ENCODE measurements at regions not wholly inside any gene's neighbourhood (a gene's known extent, or its start where the extent isn't known, plus 50 kb on each side); places are given as distances from the start of the nearest gene placed in this dataset.

GRCh38 chr16:60882816-60883215 lies 1153.4 kb downstream of the CDH8 start:
- no peak for TF ChIP-seq CTCF (IDR thresholded peaks at IDR 0.05; ENCODE audit: insufficient read depth, low read length, poor library complexity, severe bottlenecking)
- no peak for TF ChIP-seq EZH2phosphoT487 (conservative IDR thresholded peaks at IDR 0.05; ENCODE audit: low read length)
- Histone ChIP-seq H3K36me3 (ENCODE audit: low read length) (no peaks in the 10 kb centered on the region), H3K79me2 (ENCODE audit: insufficient read depth, low read length) (no peaks in the 10 kb centered on the region), H3K9ac (ENCODE audit: low read length) (no peak overlapping the region), H3K27ac (ENCODE audit: low read depth, low read length) (no peak overlapping the region), H2AFZ (ENCODE audit: low read depth, low read length, severe bottlenecking) (no peak overlapping the region), H3K4me3 (ENCODE audit: insufficient read depth, low read length, poor library complexity, severe bottlenecking) (no peak overlapping the region), H3F3A (ENCODE audit: insufficient read depth) (no peaks in the 10 kb centered on the region), H3K9me3 (ENCODE audit: insufficient read depth, low read length) (no peaks in the 10 kb centered on the region), H3K27me3 (ENCODE audit: low read length) (no peaks in the 10 kb centered on the region), H3K9me2 (replicated peaks; ENCODE audit: insufficient read depth, low read length) (no peaks in the 10 kb centered on the region), H4K20me1 (ENCODE audit: low read depth, low read length) (no peaks in the 10 kb centered on the region), H3K4me2 (ENCODE audit: low read depth, low read length, poor library complexity, severe bottlenecking) (no peak overlapping the region)

GRCh38 chr16:60852635-60853034 lies 1183.6 kb downstream of the CDH8 start:
- H3F3A ChIP-seq (ENCODE audit: insufficient read depth) = no peaks in the 10 kb centered on the region
- H3K79me2 ChIP-seq (ENCODE audit: insufficient read depth, low read length) = no peaks in the 10 kb centered on the region
- no peaks in the 10 kb centered on the region for H3K9me2 ChIP-seq (replicated peaks; ENCODE audit: insufficient read depth, low read length)
- H3K9me3 ChIP-seq (ENCODE audit: insufficient read depth, low read length) = no peaks in the 10 kb centered on the region
- no peak overlapping the region for H2AFZ ChIP-seq (ENCODE audit: low read depth, low read length, severe bottlenecking)
- no peak overlapping the region for H3K4me3 ChIP-seq (ENCODE audit: insufficient read depth, low read length, poor library complexity, severe bottlenecking)
- no peaks in the 10 kb centered on the region for H3K36me3 ChIP-seq (ENCODE audit: low read length)
- no peaks in the 10 kb centered on the region for H4K20me1 ChIP-seq (ENCODE audit: low read depth, low read length)
- no peak overlapping the region for H3K9ac ChIP-seq (ENCODE audit: low read length)
- no peak for TF ChIP-seq EZH2phosphoT487 (conservative IDR thresholded peaks at IDR 0.05; ENCODE audit: low read length)
- no peak for TF ChIP-seq CTCF (IDR thresholded peaks at IDR 0.05; ENCODE audit: insufficient read depth, low read length, poor library complexity, severe bottlenecking)
- no peak overlapping the region for H3K4me2 ChIP-seq (ENCODE audit: low read depth, low read length, poor library complexity, severe bottlenecking)
- H3K27ac ChIP-seq (ENCODE audit: low read depth, low read length) = no peak overlapping the region
- H3K27me3 ChIP-seq (ENCODE audit: low read length) = no peaks in the 10 kb centered on the region

GRCh38 chr16:60821661-60822060 lies 1214.6 kb downstream of the CDH8 start:
- Histone ChIP-seq H3K27me3 (ENCODE audit: low read length) (no peaks in the 10 kb centered on the region), H3K9me2 (replicated peaks; ENCODE audit: insufficient read depth, low read length) (no peaks in the 10 kb centered on the region), H3K4me3 (ENCODE audit: insufficient read depth, low read length, poor library complexity, severe bottlenecking) (no peak overlapping the region), H3F3A (ENCODE audit: insufficient read depth) (no peaks in the 10 kb centered on the region), H2AFZ (ENCODE audit: low read depth, low read length, severe bottlenecking) (no peak overlapping the region), H3K4me2 (ENCODE audit: low read depth, low read length, poor library complexity, severe bottlenecking) (no peak overlapping the region), H3K9me3 (ENCODE audit: insufficient read depth, low read length) (no peaks in the 10 kb centered on the region), H3K9ac (ENCODE audit: low read length) (no peak overlapping the region), H3K27ac (ENCODE audit: low read depth, low read length) (no peak overlapping the region), H3K36me3 (ENCODE audit: low read length) (no peaks in the 10 kb centered on the region), H4K20me1 (ENCODE audit: low read depth, low read length) (no peaks in the 10 kb centered on the region), H3K79me2 (ENCODE audit: insufficient read depth, low read length) (no peaks in the 10 kb centered on the region)
- TF ChIP-seq CTCF (IDR thresholded peaks at IDR 0.05; ENCODE audit: insufficient read depth, low read length, poor library complexity, severe bottlenecking) (no peak), EZH2phosphoT487 (conservative IDR thresholded peaks at IDR 0.05; ENCODE audit: low read length) (no peak)

Data from SU-DHL-6 (cell line).